GM21360 (cell line): ENCODE measurements at regions not wholly inside any gene's neighbourhood (a gene's known extent, or its start where the extent isn't known, plus 50 kb on each side); places are given as distances from the start of the nearest gene placed in this dataset.

Experiments used
- ATAC-seq: cut with Tn5 transposase; IDR thresholded peaks from one replicate; pipeline ENCODE4 v1.9.1; 2021; ENCODE audit warnings: mild to moderate bottlenecking, moderate library complexity; ENCODE audit not compliant: unreplicated experiment

DNA sequence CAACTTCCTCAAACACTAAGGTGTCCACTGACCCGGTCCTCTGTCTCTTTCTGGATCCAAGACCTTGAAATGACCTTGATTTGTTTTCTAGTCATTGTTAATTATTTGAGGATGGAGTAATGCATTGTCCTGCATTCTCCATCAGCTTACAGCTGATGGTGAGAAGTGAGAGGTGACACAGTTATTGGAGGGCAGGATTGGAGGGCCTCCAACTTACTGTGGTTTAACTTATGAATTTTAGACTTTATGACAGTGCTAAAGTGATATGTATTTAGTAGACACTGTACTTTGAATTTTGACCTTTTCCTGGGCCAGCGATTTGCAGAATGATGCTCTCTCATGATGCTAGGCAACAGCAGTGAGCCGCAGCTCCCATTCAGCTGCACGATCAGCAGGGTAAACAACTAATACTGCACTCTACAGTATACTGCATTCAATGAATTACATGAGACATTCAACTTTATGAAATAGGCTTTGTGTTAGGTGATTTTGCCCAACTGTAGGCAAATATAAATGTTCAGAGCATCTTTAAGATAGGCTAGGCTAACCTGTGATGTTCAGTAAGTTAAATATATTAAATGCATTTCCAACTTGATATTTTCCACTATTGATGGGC lies 200.0 kb upstream of the MEX3C start:
- ATAC-seq, result no peak

DNA sequence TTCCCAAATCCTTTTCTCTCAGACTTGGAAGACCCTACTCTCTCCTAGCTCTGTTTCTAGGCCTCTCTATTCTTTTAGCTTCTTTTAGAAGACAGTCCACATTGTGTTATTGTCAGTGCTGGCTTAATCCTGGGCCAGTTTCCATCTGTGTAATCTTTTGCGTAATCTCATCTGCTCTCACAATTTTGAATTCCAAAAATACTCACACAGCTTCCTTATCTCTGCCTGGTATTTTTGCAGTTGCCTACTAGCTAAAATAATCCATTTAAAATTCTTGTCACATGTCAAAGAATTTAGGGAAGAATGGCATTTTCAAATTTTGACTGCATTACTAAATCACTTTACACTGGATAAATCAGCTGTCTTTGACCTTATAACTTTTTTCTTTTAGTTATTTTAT lies 200.6 kb upstream of the MEX3C start:
- ATAC-seq, result no peak

DNA sequence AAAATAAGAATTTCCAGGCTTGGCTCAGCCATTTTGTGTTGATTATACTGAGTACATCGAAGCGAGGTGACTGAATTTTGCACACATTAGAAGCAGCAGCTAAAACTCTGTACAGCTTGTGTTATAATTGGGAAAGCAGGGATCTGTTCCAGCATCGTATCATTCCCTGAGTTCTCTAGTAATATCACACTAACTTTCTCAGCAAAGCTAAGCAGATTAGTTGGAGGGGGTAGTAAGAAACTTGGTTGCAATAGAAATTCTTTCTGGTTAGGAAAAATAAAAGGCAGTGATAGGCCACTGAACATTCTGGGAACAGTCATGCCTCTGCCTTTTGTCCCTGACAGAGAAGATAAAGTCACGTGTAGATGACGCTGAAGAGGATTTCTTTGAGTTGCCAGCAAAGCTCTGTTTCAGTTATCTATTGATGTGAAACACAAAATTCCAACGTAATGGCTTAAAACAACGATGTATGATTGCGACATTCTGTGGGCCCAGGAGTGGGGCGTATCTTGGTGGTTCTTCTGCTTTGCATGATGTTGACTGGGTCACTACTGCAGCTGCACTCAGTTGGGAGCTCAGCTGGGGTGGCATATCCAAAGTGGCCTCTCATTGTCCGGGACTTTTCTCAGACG lies 202.1 kb upstream of the MEX3C start:
- no peak for ATAC-seq

DNA sequence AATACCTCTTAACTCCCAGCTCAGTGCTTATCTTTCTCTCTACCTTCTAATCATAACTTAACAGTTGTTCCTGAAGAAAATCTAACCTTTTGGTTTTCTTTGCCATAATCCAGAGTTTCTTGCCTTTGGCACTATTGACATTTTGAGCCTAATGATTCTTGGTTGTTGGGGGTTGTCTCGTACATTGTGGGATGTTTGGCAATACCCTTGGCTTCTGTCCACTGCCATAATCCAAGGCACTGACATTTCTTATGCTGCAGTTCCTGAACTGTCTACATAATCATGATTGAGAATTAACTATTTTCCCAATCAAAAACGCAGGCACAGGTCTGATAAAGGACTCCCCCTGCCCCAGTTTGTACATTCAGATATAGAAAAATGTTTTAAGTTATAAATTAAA lies 203.2 kb upstream of the MEX3C start:
- ATAC-seq, result no peak

DNA sequence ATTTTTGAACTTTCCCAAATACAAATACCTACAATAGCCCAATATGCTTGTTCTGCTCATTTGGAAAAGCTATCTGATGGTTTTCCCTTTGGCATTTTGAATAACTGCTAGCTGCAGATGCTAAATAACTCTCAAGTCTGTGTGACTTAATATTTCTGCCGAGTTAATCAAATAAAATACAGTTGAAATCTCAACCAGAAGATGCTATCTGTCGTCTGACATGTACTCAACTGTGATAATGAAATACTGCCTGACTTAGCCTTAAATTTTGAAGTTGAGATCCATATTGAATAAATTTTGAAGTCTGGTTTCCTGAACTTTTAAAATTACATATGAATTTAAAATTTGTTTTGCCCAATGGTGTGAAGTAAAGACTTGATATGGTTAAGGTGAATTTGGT lies 204.4 kb upstream of the MEX3C start:
- ATAC-seq, result no peak

DNA sequence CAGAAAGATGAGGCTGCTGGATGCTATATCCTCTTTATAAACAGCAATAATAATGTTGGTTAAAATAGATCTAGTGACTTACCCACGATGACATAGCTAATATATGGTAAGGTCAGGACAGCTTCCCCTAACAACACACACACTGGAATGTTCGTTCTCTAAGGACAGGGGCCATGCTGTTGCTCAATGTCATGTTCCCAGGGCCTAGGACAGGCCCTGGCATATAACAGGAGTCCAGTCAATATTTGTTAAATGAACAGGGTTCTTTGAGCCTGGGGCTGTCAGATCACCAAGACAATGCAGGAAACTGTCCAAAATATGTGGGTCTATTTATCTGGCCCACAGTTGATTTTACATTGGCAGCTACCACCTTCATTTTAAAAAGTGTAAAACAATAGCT lies 207.1 kb upstream of the MEX3C start:
- no peak for ATAC-seq

DNA sequence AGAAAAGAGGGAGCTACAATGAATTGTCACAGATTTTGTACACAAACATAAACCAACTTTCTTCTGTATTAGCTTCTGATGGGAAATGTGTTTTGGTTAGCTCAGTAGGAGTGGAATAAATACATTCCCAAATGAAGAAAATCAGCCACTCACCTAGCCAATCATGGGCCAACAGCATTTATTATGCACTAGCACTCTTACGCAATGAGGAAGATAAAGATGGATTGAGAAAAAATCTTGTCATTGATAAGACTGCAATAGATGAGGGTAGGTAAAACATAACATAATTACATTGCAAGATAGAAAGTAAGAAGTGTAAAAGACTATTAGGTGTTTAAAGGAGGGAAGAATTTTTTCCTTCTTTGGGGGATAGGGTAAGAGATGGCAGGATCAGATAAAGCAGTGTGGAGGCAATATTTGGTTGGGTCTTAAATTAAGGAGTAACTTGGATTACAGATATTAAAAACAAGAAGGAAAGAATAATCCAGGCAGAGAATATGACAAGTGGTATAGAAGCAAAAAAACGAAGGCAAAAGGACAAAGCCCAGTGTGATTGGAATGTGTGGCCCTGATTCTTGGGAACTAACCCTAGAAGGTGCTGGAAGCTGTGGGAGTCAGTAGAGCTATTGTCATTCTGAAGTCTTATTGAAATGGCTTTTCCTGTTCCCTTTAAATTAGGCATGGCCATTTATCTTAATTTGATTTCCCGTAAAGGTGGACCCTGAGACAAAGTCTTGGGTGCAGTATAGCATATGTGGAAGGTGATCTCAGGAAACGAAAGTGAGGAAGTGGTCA lies 208.4 kb upstream of the MEX3C start:
- ATAC-seq, result no peak

DNA sequence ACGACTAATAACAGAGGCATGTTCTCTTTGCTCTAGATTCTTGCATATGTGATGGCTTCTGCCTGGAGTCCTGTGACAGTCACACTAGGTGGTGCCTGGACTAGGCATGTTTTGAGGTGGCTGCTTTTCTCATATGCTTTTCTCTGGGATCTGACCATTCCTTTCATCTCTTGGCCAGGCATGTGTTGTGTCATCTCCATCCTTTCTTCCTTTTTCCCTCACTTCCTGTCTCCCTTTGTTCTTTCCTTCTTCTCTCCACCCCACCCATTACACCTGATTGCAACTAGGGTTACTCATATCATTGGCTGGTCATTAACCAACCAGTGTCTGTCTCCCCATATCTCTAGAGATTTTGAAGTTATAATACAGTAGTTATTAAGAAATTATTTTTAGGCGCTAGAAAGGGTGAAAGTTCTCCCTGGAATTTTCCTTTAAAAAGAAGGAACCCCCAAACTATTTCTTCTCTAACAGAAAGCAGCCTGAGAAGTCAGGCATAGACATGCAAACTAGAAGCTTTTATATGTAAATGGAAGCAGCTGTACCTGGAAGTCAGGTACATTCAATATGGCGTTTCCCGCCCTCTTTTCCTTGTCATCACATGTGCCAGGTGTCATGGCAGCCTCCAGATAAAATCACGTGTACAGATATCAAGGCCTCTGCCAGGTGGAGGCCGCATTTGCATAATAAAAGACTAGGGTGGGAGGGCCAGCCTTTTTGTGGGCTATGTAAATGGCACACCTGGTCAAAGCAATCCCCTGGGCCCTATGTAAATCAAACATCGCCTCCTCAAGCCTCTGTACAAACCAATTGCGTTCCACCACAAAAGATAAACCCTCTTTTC lies 220.4 kb upstream of the MEX3C start:
- ATAC-seq, result no peak

DNA sequence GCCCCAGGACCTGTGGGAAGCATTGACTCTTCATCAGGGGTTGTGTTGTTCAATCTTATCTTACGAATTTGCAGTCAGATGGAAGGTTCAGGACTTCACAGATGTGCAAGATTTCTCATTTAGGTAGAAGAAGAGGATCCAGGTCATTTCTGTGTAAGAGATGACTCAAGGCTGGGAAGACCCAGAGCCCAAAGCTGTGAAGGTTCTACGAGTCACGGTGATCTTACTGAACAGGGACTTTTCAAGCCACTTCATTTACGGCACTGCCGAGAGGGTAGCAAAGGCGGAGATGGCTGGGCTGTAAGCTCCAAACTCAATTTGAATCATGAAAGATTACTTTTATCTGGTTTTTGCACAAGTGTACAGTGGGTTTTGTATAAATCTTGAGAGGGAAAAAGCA lies 228.0 kb upstream of the MEX3C start:
- peak; percentile 79 for ATAC-seq

DNA sequence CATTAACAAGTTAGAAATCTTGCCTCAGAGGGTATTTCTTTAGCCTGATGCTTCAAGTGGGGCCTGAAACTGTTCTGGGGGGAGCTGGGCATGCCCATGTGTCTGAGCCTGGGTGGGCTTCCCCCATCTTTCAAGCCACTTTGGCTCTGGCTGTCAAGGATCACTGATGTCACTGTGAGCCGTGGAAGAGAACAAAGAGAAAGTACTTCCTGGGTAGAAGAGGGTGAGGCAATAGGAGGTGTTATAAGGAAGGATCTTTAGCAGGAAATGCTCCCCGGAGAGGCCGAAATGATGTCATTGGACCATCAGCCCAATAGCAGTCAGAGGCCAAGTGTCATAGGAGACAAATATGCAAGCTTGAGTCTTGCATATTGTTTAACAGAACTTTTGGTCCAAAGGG lies 228.4 kb upstream of the MEX3C start:
- ATAC-seq, result peak; percentile 14

DNA sequence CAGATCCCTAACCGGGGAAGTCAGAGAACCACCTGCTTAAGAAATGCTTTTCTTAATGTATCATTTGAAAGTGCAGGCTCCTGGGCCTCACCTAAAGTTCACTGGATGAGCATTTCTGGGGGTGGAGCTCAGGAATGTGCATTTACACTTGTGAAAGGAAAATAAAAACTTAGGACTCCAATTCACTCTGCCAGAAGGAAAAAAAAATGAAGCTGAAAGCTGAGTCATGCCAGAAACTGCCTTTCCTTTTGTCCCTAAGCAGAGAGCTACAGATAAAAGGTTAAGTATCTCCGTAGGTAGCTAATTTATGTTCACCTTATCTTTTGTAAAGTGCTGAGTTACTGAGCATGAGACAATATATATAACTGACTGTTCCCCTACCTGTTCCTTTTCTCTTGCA lies 229.5 kb upstream of the MEX3C start:
- no peak for ATAC-seq

DNA sequence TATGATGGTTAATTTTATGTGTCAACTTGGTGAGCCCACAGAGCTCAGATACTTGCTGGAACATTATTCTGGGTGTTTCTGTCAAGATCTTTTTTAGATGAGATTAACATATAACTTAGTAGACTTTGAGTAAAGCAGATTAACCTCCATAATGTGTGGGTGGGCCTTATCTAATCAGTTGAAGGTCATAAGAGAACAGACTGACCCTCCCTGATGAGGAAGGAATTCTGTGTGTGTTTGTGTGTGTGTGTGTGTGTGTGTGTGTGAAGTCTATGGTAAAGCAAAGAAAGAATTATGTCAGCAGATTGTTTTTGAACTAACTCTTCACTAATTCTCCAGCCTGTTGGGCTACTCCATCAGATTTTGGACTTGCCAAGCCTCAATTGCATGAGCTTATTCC lies 232.2 kb upstream of the MEX3C start:
- no peak for ATAC-seq

DNA sequence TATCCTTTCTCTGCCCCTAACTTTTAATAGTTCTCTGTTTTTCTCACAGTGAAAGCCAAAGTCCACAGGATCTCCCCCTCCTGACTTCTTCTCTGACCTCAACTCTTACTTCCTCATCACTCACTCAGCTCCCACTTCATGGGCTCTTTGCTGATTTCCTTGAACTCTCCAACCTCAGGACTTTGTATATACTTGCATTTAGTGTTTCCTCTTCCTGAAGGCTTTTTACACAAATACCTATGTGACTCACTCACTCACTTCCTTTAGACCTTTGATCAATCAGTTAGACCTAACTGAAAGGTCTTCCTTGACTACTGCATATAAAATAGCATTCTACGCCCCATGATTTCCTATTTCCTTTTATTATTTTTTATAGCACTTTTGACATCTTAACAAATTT lies 233.1 kb upstream of the MEX3C start:
- no peak for ATAC-seq

DNA sequence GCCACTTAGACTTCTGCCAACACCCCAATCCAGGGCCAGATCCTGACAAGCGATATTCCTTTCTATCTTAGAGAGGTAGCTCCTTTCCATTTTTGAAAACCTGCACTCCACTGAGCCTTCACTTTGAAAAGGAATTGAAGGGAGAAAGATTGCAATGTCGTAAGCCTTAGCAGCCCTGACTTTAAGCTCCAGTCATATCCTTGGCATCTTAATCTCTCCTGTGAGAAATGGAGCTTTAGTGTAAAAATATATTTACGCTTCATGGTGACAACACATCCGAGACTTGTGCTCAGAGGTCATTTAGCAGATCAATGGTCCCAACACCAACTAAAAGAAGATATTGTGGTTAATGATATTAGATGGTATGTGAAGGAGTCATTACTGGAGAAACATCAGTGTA lies 235.8 kb upstream of the MEX3C start:
- ATAC-seq, result no peak

DNA sequence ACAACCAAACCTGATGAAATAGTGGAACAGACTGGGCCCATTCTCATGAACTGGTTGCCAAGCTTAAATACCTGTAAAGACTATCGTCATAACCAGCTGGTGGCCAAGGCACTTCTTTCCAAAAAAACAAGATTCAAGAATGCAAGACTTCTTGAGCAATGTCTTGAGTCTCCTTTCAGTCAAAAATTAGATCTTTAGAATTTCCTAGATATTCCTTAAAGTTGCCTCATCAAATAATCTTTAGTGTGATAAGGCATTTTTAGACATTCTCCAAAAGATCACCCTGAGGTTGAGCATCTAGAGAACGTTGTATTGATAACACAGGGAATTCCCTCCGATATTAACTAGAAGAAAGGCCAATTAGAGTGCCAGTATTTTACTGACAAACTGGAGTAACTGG lies 236.4 kb upstream of the MEX3C start:
- ATAC-seq, result no peak

DNA sequence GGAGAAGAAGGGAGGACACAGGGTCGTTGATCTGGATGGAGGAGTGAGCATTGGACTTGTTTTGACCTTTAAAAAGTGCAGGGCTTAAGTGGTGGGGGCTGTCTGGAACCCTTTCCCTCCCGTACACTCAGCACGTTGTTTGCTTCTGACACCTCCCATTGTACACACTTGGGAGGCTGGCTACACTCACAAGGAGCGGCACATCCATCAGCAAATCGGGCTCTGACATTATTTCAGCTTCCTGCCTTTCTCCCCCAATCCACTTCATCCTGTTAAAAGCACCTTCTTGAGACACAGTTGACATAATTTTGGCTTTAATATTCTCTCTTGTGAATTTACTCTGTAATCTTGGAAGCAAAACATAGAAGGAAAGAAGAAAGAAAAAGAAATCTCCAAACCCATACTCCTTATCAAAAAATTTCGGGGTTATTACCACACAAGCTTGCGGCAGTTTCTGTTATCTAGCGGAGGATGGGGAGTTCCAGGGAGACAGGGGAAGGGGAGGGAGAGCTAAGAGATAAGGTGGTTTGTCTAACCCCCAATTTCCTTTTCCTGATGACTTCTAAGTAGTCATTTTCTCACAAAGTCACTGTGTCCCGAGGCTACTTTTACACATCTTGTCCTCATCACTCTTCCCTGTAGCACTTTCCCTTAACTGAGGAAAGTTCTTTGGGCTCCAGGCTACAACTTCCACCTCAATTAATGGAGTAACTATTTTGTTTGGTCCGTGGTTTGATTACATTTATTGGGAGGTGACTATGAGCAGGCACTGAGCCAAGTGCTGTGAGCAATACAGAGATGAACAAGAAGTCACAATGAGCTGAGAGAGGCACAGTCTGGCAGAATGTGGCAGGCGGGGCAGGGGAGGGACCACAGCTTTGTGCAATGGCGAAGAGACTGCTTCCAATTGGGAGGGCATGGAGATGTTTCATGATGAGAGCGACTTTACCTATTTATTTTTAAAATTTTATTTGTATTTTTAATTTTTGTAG lies 240.1 kb upstream of the MEX3C start:
- no peak for ATAC-seq

DNA sequence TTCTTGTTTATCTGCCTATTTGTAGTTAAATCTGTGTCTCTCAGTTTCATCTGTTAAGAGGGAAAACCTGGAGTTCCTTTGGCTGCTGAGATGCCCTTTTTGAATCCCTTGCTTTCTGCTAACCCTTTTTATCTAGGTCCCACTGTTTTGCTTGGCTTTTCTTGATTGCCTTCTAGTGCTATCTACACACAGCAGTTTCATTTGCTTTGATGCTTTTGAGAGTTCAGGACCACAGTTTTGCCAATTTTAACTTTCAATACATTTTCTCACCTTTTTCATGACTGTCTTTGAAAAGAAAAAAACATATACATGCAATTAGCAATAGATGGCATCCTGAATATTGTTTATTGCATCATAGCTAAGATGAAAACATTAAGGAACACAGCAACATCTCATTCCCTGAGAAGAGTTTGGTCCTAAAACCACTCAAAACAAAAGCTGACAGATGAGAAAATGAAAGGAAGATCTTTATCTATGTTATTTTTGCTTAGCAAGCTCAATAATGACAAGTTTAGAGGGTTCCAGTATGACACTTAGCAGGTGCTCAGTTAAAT lies 241.4 kb upstream of the MEX3C start:
- ATAC-seq, result no peak

DNA sequence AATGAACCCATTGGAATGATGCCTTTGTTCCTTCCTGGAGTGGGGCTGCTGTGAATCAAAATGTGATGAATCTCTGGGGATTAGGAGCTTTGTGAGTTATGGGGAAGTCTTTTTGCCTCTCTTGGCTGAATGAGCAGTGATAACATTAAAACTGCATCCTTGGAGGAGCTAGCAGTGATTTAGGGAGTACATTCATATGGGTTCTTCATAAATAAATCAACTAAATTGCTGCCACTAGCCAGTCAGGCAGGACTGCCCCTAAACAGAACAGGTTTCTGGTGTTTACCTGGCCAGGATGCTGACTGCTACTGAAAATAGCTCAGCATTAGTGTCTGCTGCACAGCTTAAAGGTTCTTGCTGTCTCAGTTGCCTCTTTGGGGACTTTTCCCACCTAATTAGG lies 244.5 kb upstream of the MEX3C start:
- no peak for ATAC-seq

DNA sequence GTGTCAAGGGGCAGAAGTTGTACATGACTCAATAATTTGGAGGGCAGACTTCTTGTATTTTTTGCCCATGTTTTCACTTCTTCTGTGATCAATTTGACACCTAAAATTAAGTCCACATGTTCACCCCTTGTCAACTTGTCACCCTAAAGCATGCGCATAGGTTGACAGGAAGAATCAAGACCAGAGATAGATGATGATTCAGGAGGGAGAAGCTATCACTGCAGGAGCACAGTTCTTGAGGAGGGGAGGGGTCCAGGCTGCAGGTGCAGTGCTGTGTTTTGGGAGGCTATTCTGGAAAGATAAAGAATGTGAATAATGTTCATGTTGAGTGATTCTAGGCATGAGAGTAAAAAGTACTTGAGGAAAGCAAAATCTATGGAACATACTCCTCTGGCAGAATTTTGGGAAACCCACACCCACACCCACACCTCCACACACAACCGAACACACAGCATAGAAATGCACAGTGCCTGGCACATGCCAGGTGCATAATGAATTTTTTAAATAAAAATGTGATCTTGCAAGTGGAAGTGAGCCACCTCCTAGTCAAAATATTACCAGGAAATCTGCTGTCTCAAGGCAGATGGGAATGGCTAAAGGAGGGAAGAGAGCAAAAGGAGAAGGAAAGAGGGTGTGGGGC lies 249.2 kb upstream of the MEX3C start:
- ATAC-seq, result no peak
